SK-N-MC (cell line): ENCODE measurements at regions not wholly inside any gene's neighbourhood (a gene's known extent, or its start where the extent isn't known, plus 50 kb on each side); places are given as distances from the start of the nearest gene placed in this dataset.

Experiments used
- DNase-seq: peaks from one replicate; pipeline ENCODE4 v3.0.0-alpha.2; 2011; ENCODE audit warnings: low read depth, low spot score
- H3K27ac ChIP-seq: fragments of 200-600 bp; sonication (generic); 2 replicates; pipeline ENCODE4 v1.5.1; 2016; ENCODE audit warnings: mixed run types
- H3K36me3 ChIP-seq: fragments of 200-600 bp; sonication (generic); 2 replicates; pipeline ENCODE4 v1.6.1; 2017; ENCODE audit warnings: antibody characterized with exemption, low read length, mixed read lengths; ENCODE audit not compliant: insufficient read depth
- H3K4me3 ChIP-seq: fragments of 200-600 bp; sonication (generic); 2 replicates; pipeline ENCODE4 v1.5.1; 2016
- H3K9ac ChIP-seq: fragments of 200-600 bp; sonication (generic); 2 replicates; pipeline ENCODE4 v1.8.0; 2017; ENCODE audit warnings: mixed run types, mixed read lengths; ENCODE audit not compliant: insufficient read length
- H3K9me3 ChIP-seq: fragments of 200-600 bp; sonication (generic); 2 replicates; pipeline ENCODE4 v1.6.1; 2017; ENCODE audit warnings: low read depth, mild to moderate bottlenecking, antibody characterized with exemption, low read length, moderate library complexity, mixed read lengths
- EZH2 ChIP-seq: fragments of 200-600 bp; sonication (generic); IDR thresholded peaks from one replicate; pipeline ENCODE4 v1.6.1; 2017; ENCODE audit warnings: antibody characterized with exemption
- FOXP2 ChIP-seq: optimal IDR thresholded peaks from 2 replicates; pipeline ENCODE3; 2011; ENCODE audit warnings: mild to moderate bottlenecking, moderate library complexity; ENCODE audit not compliant: insufficient read depth; ENCODE audit errors: extremely low read length, control extremely low read depth
- POLR2AphosphoS5 ChIP-seq: IDR thresholded peaks from 2 replicates; pipeline ENCODE4 v1.6.1; 2012; ENCODE audit warnings: mild to moderate bottlenecking, low read depth, low read length, borderline replicate concordance

DNA sequence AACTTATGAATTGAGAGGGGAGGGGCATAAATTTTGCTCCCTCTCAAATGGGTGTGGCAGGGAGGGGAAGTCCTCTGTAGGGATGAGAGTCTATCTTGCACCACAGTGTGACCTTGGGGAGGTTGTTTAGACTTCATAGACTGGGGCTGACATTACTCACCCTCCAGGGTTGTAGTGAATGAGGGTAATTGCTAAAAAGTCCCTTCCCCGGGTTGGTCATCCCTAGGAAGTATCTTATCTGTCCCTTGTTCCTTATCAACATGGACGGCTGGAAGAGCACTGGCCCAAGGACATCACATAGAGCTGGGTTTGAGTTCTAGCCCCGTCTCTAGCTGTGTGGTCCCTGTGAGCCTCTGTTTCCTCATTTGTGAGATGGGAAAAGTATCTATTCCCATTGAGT lies 52.4 kb upstream of the SLC2A1 start:
- Histone ChIP-seq H3K4me3 (no peak overlapping the region), H3K9me3 (no peaks in the 10 kb centered on the region), H3K36me3 (no peaks in the 10 kb centered on the region), H3K27ac (no peak overlapping the region), H3K9ac (no peak overlapping the region)
- TF ChIP-seq FOXP2 (no peak), EZH2 (no peak), POLR2AphosphoS5 (no peak)
- DNase-seq: no peak

DNA sequence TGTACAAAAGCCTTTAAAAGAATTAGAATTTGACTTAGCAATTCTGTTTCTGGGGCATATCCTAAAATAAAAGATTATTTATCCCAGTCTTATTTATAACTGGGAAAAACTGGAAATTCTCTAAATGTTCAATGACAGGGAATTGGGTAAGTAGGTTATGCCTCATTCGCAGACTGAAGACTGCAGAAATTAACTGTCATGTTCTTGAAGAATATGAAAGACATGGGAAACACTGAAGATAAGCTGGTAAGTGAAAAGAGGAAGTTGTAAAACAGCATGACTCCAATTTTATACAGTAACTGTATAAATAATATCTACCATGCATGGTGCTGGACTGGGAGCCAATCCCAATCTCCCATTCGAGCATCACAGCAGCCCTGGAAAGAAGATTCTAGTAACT lies 50.6 kb upstream of the SLC2A1 start:
- TF ChIP-seq POLR2AphosphoS5 (no peak), FOXP2 (no peak), EZH2 (no peak)
- no peak overlapping the region for H3K4me3 ChIP-seq
- no peak overlapping the region for H3K27ac ChIP-seq
- H3K9me3 ChIP-seq: no peaks in the 10 kb centered on the region
- H3K36me3 ChIP-seq: no peaks in the 10 kb centered on the region
- no peak overlapping the region for H3K9ac ChIP-seq
- peak; percentile 87 for DNase-seq

DNA sequence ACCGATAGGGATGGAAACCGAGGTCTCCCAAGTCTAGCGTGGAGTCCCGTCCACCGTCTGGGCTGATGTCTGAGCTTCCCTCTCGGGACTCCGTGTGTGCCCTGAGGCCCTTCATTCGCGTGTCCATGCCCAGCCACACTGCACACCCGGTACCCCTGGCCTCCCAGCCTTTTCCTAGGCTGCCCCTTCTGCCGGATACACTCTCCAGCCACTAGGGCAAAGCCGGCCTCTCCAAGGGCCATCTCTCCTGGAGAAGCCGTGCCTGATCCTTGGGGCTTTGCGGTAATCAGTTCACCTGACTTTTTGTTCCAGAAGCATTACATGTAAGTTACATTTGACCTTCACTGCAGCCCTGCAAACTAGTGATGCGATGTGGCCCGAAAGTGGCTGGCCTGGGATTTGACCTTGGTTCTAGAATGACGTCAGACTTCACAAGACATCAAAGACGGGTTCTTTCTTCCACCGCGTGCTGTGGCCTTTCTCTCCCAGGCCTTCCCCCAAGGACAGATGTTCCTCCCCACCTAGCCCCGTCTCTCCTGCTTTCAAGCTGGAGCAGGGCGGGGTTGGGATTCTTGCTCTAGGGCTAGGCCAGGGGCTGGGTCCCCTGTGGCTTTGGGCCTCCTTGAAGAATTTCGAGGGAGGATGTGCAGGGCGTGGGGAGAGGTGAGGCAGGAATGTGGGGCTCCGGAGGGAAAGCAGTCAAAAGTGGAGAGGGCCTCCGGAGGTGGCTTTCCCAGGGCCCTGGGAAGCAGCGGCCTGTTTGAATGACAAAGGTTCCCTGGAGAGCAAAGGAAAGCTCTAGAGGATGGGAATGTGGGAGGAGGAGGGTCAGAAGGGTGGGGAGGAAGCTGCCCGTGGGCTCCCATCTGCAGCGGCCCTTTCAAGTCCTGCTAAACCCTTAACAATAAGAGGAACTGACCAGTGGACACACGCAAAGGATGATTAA lies 49.7 kb upstream of the SLC2A1 start:
- Histone ChIP-seq H3K9ac (no peak overlapping the region), H3K9me3 (no peaks in the 10 kb centered on the region), H3K36me3 (no peaks in the 10 kb centered on the region), H3K27ac (no peak overlapping the region), H3K4me3 (no peak overlapping the region)
- TF ChIP-seq FOXP2: no peak
- no peak for TF ChIP-seq EZH2
- DNase-seq: no peak
